ENCODE measurements at regions not wholly inside any gene's neighbourhood (a gene's known extent, or its start where the extent isn't known, plus 50 kb on each side); places are given as distances from the start of the nearest gene placed in this dataset.

GRCh38 chr3:105022813-105023212, 343.9 kb upstream of the ALCAM start:
- Histone ChIP-seq H3K27ac (ENCODE audit: control insufficient read depth, insufficient read depth) (no peak overlapping the region), H3K36me3 (ENCODE audit: control insufficient read depth in 2 of 2, insufficient read depth in 2 of 2, low read length in 1 of 2) (no peaks in the 10 kb centered on the region), H3K9ac (ENCODE audit: control insufficient read depth, insufficient read depth, low read length) (no peak overlapping the region), H3K4me2 (ENCODE audit: control insufficient read depth, insufficient read depth) (no peak overlapping the region), H3K4me1 (ENCODE audit: control insufficient read depth, insufficient read depth, low read length) (no peaks in the 10 kb centered on the region), H2AFZ (ENCODE audit: control insufficient read depth, low read depth, low read length) (no peak overlapping the region), H3K4me3 (no peak overlapping the region), H3K9me3 (replicated peaks; ENCODE audit: control insufficient read depth, insufficient read depth, low read length) (no peaks in the 10 kb centered on the region), H3K79me2 (ENCODE audit: control insufficient read depth, insufficient read depth, low read length) (no peaks in the 10 kb centered on the region), H4K20me1 (ENCODE audit: control insufficient read depth, insufficient read depth) (no peaks in the 10 kb centered on the region), H3K27me3 (replicated peaks in 1 of 2; ENCODE audit: control insufficient read depth in 2 of 2, insufficient read depth in 2 of 2, low read length in 1 of 2) (no peaks in the 10 kb centered on the region)
- FAIRE-seq (no peak), ATAC-seq (no peak), DNase-seq (ENCODE audit: low read depth, low spot score) (no peak)
- in situ Hi-C loops (cut with MboI) = no loop called here
- BruUV-seq (replicated peaks) = no TSS peak
- 11% methylated on average over 2 of the region's 2 CpGs for WGBS (ENCODE audit: insufficient coverage, insufficient replicate concordance, low lambda C conversion rate, missing lambda C conversion rate)
- ChIA-PET SMC1A (ENCODE audit: uncharacterized antibody, unreplicated experiment) (no interaction called here), CTCF (no interaction called here), POLR2A (no interaction called here), RAD21 (ENCODE audit: unreplicated experiment) (no interaction called here)
- intact Hi-C loops (cut with micrococcal nuclease; ENCODE audit: unreplicated experiment) = no loop called here
- TF ChIP-seq PML (IDR thresholded peaks at IDR 0.05; ENCODE audit: low read length) (no peak), ATF2 (IDR thresholded peaks at IDR 0.05; ENCODE audit: low read length) (no peak), GABPA (IDR thresholded peaks at IDR 0.05; ENCODE audit: low read depth) (no peak), TCF7 (IDR thresholded peaks at IDR 0.05; ENCODE audit: borderline replicate concordance) (no peak), MEF2B (IDR thresholded peaks at IDR 0.05; ENCODE audit: partially characterized antibody, poor library complexity, severe bottlenecking) (no peak), BMI1 (IDR thresholded peaks at IDR 0.05; ENCODE audit: borderline replicate concordance) (no peak), WRNIP1 (IDR thresholded peaks at IDR 0.05; ENCODE audit: borderline replicate concordance, low read depth, low read length) (no peak), JUND (IDR thresholded peaks at IDR 0.05; ENCODE audit: low read depth, low read length) (no peak), E4F1 (IDR thresholded peaks at IDR 0.05; ENCODE audit: borderline replicate concordance, partially characterized antibody) (no peak), CHD2 (IDR thresholded peaks at IDR 0.05; ENCODE audit: borderline replicate concordance, low read depth, low read length) (no peak), HDGF (IDR thresholded peaks at IDR 0.05) (no peak), SP1 (IDR thresholded peaks at IDR 0.05; ENCODE audit: low read depth, low read length) (no peak), MTA3 (IDR thresholded peaks at IDR 0.05; ENCODE audit: borderline replicate concordance, low read length) (no peak), MAX (IDR thresholded peaks at IDR 0.05; ENCODE audit: low read depth, low read length) (no peak)
